Activated CD4-positive, alpha-beta T cell treated with anti-CD3 and anti-CD28 coated beads for 36 hours (primary cell): ENCODE measurements at regions not wholly inside any gene's neighbourhood (a gene's known extent, or its start where the extent isn't known, plus 50 kb on each side); places are given as distances from the start of the nearest gene placed in this dataset.

Source experiments
- ATAC-seq: fragments of 200-7000 bp; cut with Tn5 transposase; one replicate; pipeline ENCODE4 v1.10.0; 2021; ENCODE audit warnings: mild to moderate bottlenecking, moderate library complexity
- CTCF ChIA-PET: fragments of 350-600 bp; sonication (Branson Sonifier 250); formaldehyde crosslinking; loops from one replicate; lab custom pipeline; 2021; ENCODE audit warnings: antibody characterized with exemption; lab: Charles Lee
- POLR2A ChIA-PET: fragments of 350-600 bp; sonication (Branson Sonifier 250); formaldehyde crosslinking; loops from one replicate; lab custom pipeline; 2021; ENCODE audit warnings: antibody characterized with exemption, inconsistent platforms; lab: Charles Lee
- DNase-seq: peaks from one replicate; pipeline ENCODE4 v3.0.0-alpha.2; 2020
- H3K27ac Mint-ChIP-seq: one replicate; pipeline ENCODE4 v1.8.0; 2021; ENCODE audit warnings: mixed read lengths
- H3K27me3 Mint-ChIP-seq: one replicate; pipeline ENCODE4 v1.8.0; 2021; ENCODE audit warnings: mixed read lengths
- H3K36me3 Mint-ChIP-seq: one replicate; pipeline ENCODE4 v1.8.0; 2021; ENCODE audit warnings: low read depth, mixed read lengths
- H3K4me1 Mint-ChIP-seq: one replicate; pipeline ENCODE4 v1.8.0; 2021; ENCODE audit warnings: mixed read lengths
- H3K4me3 Mint-ChIP-seq: one replicate; pipeline ENCODE4 v1.8.0; 2021; ENCODE audit warnings: mild to moderate bottlenecking, moderate library complexity, mixed read lengths
- H3K9me3 Mint-ChIP-seq: one replicate; pipeline ENCODE4 v1.8.0; 2021; ENCODE audit warnings: low read depth, mixed read lengths
- intact Hi-C, 2 experiments: fragments of 100-400 bp; cut with DNase I in 1 of 2; cut with micrococcal nuclease in 1 of 2; formaldehyde crosslinking; loops; one replicate each; pipeline versions ENCODE4 v1.14.2 to v1.15.1; 2022 to 2024; cut with DNase I, micrococcal nuclease

DNA sequence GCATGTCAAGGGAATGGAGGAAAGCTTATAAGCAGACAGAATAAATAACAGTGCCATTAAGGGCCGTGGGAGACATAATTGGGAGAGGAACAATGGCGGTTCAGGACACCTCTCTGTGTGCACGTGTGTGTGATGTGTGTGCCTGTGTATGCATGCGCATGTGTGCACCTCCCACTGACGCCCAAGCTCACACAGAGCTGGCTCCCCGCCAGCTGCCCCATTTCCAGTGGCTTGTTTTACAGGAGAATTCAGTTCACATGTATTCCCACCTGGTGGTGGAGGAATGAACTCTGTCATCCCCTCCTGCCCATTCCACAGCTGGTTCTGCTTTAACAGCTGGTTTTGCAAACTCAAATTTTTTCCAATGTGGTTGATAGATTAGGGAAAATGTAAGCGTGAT lies 262.2 kb downstream of the AJAP1 start:
- intact Hi-C loops, result no loop called here
- DNase-seq (no peak), ATAC-seq (no peak)
- CTCF ChIA-PET, result no interaction called here
- H3K4me1 Mint-ChIP-seq, result no peaks in the 10 kb centered on the region
- no peaks in the 10 kb centered on the region for H3K36me3 Mint-ChIP-seq
- H3K27me3 Mint-ChIP-seq, result peaks cover 2% of the 10 kb centered on the region
- POLR2A ChIA-PET, result no interaction called here
- H3K9me3 Mint-ChIP-seq, result peaks cover 11% of the 10 kb centered on the region
- H3K4me3 Mint-ChIP-seq, result no peak overlapping the region
- H3K27ac Mint-ChIP-seq, result no peak overlapping the region

DNA sequence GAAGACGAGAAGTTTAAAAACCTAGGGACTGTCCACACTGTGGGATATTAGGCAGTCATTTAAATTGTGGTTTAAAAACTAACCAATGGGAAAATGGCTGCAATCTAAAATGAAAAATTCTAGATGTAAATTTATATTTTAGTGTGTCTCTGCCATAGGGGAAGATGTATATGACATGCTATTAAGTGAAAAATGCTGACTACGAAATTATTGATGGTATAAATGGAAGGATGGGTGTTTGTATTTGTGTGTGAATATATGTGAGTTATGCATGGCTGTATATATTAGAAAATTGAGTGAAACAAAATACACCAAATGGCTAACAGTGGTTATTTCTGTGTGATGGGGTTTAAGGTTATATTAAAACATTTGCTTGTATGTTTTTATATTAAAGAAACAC lies 260.7 kb downstream of the AJAP1 start:
- no peak for ATAC-seq
- intact Hi-C loops, result no loop called here

GRCh38 chr1:4908486-4908885 lies 254.1 kb downstream of the AJAP1 start:
- intact Hi-C loops, result no loop called here
- Mint-ChIP-seq H3K4me1 (no peaks in the 10 kb centered on the region), H3K27me3 (no peaks in the 10 kb centered on the region), H3K9me3 (peaks cover 2% of the 10 kb centered on the region), H3K27ac (no peak overlapping the region), H3K36me3 (no peaks in the 10 kb centered on the region), H3K4me3 (no peak overlapping the region)
- POLR2A ChIA-PET, result no interaction called here
- CTCF ChIA-PET, result no interaction called here
- ATAC-seq (no peak), DNase-seq (no peak)

More for the DNA sequence above, 260.7 kb downstream of the AJAP1 start:
- ChIA-PET POLR2A (no interaction called here), CTCF (no interaction called here)
- DNase-seq, result no peak
- H3K9me3 Mint-ChIP-seq, result peaks cover 7% of the 10 kb centered on the region
- H3K27ac Mint-ChIP-seq, result no peak overlapping the region
- no peak overlapping the region for H3K4me3 Mint-ChIP-seq
- no peaks in the 10 kb centered on the region for H3K27me3 Mint-ChIP-seq
- no peaks in the 10 kb centered on the region for H3K4me1 Mint-ChIP-seq
- no peaks in the 10 kb centered on the region for H3K36me3 Mint-ChIP-seq

- intact Hi-C loops, result no loop called here
- no peak overlapping the region for H3K4me3 Mint-ChIP-seq
- H3K4me1 Mint-ChIP-seq, result no peaks in the 10 kb centered on the region
- no peak for ATAC-seq
- no peak overlapping the region for H3K27ac Mint-ChIP-seq
- DNase-seq, result no peak
- ChIA-PET CTCF (no interaction called here), POLR2A (no interaction called here)
- H3K9me3 Mint-ChIP-seq, result peaks cover 11% of the 10 kb centered on the region
- H3K27me3 Mint-ChIP-seq, result peaks cover 22% of the 10 kb centered on the region
- no peaks in the 10 kb centered on the region for H3K36me3 Mint-ChIP-seq
Observed at GRCh38 chr1:4894566-4894965, 240.2 kb downstream of the AJAP1 start.

- intact Hi-C loops, result no loop called here
- ATAC-seq (no peak), DNase-seq (no peak)
- H3K27me3 Mint-ChIP-seq, result peaks cover 23% of the 10 kb centered on the region
- ChIA-PET CTCF (no interaction called here), POLR2A (no interaction called here)
- H3K9me3 Mint-ChIP-seq, result no peaks in the 10 kb centered on the region
- H3K4me3 Mint-ChIP-seq, result no peak overlapping the region
- no peaks in the 10 kb centered on the region for H3K36me3 Mint-ChIP-seq
- no peak overlapping the region for H3K27ac Mint-ChIP-seq
- no peaks in the 10 kb centered on the region for H3K4me1 Mint-ChIP-seq
Observed at GRCh38 chr1:4880626-4881025, 226.2 kb downstream of the AJAP1 start.

DNA sequence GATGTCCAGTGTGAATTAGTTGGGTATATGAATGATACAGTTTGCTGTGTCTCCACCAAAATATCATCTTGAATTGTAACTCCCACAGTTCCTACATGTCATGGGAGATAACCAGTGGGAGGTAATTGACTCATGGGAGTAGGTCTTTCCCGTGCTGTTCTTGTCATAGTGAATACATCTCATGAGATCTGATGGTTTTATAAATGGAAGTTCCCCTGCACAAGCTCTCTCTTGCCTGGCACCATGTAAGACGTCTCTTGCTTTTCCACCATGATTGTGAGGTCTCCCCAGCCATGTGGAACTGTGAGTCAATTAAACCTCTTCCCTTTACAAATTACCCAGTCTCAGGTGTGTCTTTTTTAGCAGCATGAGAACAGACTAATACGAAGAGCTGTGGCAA lies 223.0 kb downstream of the AJAP1 start:
- DNase-seq (no peak), ATAC-seq (no peak)
- H3K4me1 Mint-ChIP-seq, result no peaks in the 10 kb centered on the region
- H3K27ac Mint-ChIP-seq, result no peak overlapping the region
- no peaks in the 10 kb centered on the region for H3K36me3 Mint-ChIP-seq
- intact Hi-C loops, result no loop called here
- CTCF ChIA-PET, result interaction anchor here (0.6 kb wide), 1 partner anchor 49 kb away, joined by 3 read pairs; no protein-coding TSS in a partner anchor
- peaks cover 20% of the 10 kb centered on the region for H3K27me3 Mint-ChIP-seq
- H3K9me3 Mint-ChIP-seq, result no peaks in the 10 kb centered on the region
- no peak overlapping the region for H3K4me3 Mint-ChIP-seq
- POLR2A ChIA-PET, result no interaction called here

- Mint-ChIP-seq H3K4me1 (no peaks in the 10 kb centered on the region), H3K9me3 (no peaks in the 10 kb centered on the region), H3K27ac (no peak overlapping the region), H3K4me3 (no peak overlapping the region), H3K27me3 (peaks cover 5% of the 10 kb centered on the region), H3K36me3 (no peaks in the 10 kb centered on the region)
- CTCF ChIA-PET, result no interaction called here
- no peak for DNase-seq
- no peak for ATAC-seq
- POLR2A ChIA-PET, result no interaction called here
- intact Hi-C loops, result no loop called here
Observed at GRCh38 chr1:4871373-4871772, 217.0 kb downstream of the AJAP1 start.

GRCh38 chr1:4868521-4868920 lies 214.1 kb downstream of the AJAP1 start:
- no peaks in the 10 kb centered on the region for H3K36me3 Mint-ChIP-seq
- no peak overlapping the region for H3K27ac Mint-ChIP-seq
- H3K4me1 Mint-ChIP-seq, result no peaks in the 10 kb centered on the region
- DNase-seq (no peak), ATAC-seq (no peak)
- H3K9me3 Mint-ChIP-seq, result peaks cover 1% of the 10 kb centered on the region
- ChIA-PET CTCF (no interaction called here), POLR2A (no interaction called here)
- intact Hi-C loops, result no loop called here
- H3K4me3 Mint-ChIP-seq, result no peak overlapping the region
- peaks cover 6% of the 10 kb centered on the region for H3K27me3 Mint-ChIP-seq

- DNase-seq (no peak), ATAC-seq (no peak)
- intact Hi-C loops, result no loop called here
- Mint-ChIP-seq H3K36me3 (no peaks in the 10 kb centered on the region), H3K4me3 (no peak overlapping the region), H3K27ac (no peak overlapping the region), H3K9me3 (peaks cover 2% of the 10 kb centered on the region), H3K27me3 (peaks cover 2% of the 10 kb centered on the region), H3K4me1 (no peaks in the 10 kb centered on the region)
- CTCF ChIA-PET, result no interaction called here
- POLR2A ChIA-PET, result no interaction called here
Observed at GRCh38 chr1:4856396-4856795, 202.0 kb downstream of the AJAP1 start.

- POLR2A ChIA-PET, result no interaction called here
- H3K27ac Mint-ChIP-seq, result no peak overlapping the region
- H3K36me3 Mint-ChIP-seq, result no peaks in the 10 kb centered on the region
- DNase-seq, result no peak
- intact Hi-C loops, result no loop called here
- H3K4me3 Mint-ChIP-seq, result no peak overlapping the region
- peaks cover 2% of the 10 kb centered on the region for H3K27me3 Mint-ChIP-seq
- CTCF ChIA-PET, result no interaction called here
- no peaks in the 10 kb centered on the region for H3K4me1 Mint-ChIP-seq
- ATAC-seq, result no peak
- peaks cover 2% of the 10 kb centered on the region for H3K9me3 Mint-ChIP-seq
Observed at GRCh38 chr1:4854367-4854766, 200.0 kb downstream of the AJAP1 start.

GRCh38 chr1:4853904-4854303 lies 199.5 kb downstream of the AJAP1 start:
- Mint-ChIP-seq H3K36me3 (no peaks in the 10 kb centered on the region), H3K27ac (no peak overlapping the region), H3K9me3 (peaks cover 2% of the 10 kb centered on the region), H3K4me3 (no peak overlapping the region), H3K4me1 (no peaks in the 10 kb centered on the region), H3K27me3 (peaks cover 3% of the 10 kb centered on the region)
- no peak for DNase-seq
- ATAC-seq, result no peak
- CTCF ChIA-PET, result no interaction called here
- intact Hi-C loops, result no loop called here
- POLR2A ChIA-PET, result no interaction called here

DNA sequence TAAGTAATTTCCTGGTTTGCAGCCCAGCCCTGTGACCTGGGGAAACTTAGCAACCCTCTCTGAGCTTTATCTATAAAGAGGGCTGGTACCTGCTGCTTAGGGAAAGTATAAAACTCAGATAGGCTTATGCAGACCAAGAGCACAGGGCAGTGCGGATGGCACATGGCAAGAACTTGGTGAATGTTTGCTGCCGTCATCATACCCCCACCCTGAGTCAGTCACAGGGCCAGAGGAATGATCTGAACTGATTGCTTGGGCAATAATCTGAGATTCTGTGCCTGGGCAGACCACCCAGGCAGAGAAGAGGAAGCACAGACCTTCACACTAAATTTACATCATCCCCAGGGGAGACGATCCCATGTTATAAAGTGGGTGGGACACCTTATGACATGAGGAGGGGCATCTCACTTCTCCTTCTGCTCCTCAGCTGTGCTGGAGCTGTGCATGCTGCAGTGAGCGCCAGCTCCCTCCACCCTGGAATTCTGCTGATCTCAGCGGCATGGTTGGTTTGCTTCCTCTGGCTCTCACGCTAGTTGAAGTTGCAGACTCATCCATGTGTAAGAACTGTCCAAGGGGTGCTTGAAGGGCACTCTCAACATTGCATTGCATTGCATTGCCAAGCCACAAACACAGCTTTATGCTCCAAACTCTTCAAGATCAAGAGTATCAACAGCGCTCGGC lies 197.1 kb downstream of the AJAP1 start:
- Mint-ChIP-seq H3K27ac (no peak overlapping the region), H3K4me3 (no peak overlapping the region), H3K4me1 (no peaks in the 10 kb centered on the region), H3K36me3 (no peaks in the 10 kb centered on the region), H3K27me3 (peaks cover 3% of the 10 kb centered on the region), H3K9me3 (peaks cover 2% of the 10 kb centered on the region)
- POLR2A ChIA-PET, result no interaction called here
- no peak for ATAC-seq
- DNase-seq, result no peak
- intact Hi-C loops, result no loop called here
- CTCF ChIA-PET, result interaction anchor here (0.6 kb wide), 1 partner anchor 187 kb away, joined by 3 read pairs; no protein-coding TSS in a partner anchor
